ENCODE measurements at regions not wholly inside any gene's neighbourhood (a gene's known extent, or its start where the extent isn't known, plus 50 kb on each side); places are given as distances from the start of the nearest gene placed in this dataset.

DNA sequence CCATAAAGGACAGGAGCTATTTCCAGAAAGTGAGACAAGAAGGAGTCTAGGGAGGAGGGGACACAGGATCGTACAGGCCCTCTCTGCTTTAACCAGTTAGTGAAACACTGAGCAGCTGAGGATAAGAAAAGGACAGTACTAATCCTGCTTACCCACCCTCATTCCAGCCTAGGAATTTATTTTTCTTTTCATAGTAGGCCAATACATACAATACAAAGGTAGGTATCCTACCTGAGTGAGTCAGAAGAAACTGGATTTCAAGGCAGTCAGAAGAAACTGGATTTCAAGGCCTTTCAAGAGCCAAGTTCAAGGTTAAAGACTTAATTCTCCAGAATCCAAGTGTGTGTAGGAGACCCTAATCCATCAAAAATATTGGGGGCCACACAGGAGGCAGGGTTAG lies 65.3 kb downstream of the EOMES start:
- Histone ChIP-seq H3K36me3 (no peaks in the 10 kb centered on the region), H3K4me3 (no peak overlapping the region), H3K27me3 (replicated peaks; ENCODE audit: insufficient read depth) (no peaks in the 10 kb centered on the region), H3K9me3 (no peaks in the 10 kb centered on the region), H3K27ac (no peak overlapping the region), H3K4me1 (replicated peaks) (no peaks in the 10 kb centered on the region)
- no peak for DNase-seq (ENCODE audit: low spot score)
- intact Hi-C loops (cut with DNase I), result no loop called here
- WGBS, result 78% methylated on average over 1 of the region's 1 CpG
- TF ChIP-seq POLR2AphosphoS5 (IDR thresholded peaks at IDR 0.05) (no peak), POLR2A (IDR thresholded peaks at IDR 0.05) (no peak)
- TF ChIP-seq, protein P1, sequence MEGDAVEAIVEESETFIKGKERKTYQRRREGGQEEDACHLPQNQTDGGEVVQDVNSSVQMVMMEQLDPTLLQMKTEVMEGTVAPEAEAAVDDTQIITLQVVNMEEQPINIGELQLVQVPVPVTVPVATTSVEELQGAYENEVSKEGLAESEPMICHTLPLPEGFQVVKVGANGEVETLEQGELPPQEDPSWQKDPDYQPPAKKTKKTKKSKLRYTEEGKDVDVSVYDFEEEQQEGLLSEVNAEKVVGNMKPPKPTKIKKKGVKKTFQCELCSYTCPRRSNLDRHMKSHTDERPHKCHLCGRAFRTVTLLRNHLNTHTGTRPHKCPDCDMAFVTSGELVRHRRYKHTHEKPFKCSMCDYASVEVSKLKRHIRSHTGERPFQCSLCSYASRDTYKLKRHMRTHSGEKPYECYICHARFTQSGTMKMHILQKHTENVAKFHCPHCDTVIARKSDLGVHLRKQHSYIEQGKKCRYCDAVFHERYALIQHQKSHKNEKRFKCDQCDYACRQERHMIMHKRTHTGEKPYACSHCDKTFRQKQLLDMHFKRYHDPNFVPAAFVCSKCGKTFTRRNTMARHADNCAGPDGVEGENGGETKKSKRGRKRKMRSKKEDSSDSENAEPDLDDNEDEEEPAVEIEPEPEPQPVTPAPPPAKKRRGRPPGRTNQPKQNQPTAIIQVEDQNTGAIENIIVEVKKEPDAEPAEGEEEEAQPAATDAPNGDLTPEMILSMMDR (IDR thresholded peaks at IDR 0.05), result no peak

DNA sequence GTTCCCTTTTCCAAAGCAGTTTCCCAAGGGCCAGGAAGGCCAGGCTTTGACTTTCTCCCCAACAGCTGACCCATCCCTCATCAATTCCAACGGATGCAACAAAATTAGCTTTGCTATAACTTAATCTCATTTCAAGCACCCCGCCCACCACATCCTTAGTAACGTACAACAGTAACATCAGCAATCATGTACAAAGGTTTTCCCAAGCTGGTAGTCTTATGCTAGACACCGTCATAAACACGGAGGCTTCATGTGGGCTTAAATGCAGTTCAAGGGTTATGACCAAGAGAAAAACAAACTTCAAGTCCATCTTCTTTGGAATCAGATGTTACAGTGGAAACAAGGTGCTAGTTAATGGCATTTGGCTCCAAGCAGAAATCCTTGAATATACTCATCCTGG lies 66.6 kb downstream of the EOMES start:
- no peak for DNase-seq (ENCODE audit: low spot score)
- Histone ChIP-seq H3K4me3 (no peak overlapping the region), H3K27ac (no peak overlapping the region), H3K36me3 (no peaks in the 10 kb centered on the region), H3K4me1 (replicated peaks) (no peaks in the 10 kb centered on the region), H3K9me3 (no peaks in the 10 kb centered on the region), H3K27me3 (replicated peaks; ENCODE audit: insufficient read depth) (no peaks in the 10 kb centered on the region)
- TF ChIP-seq POLR2A (IDR thresholded peaks at IDR 0.05), result no peak
- TF ChIP-seq, protein P1 (IDR thresholded peaks at IDR 0.05), result no peak
- TF ChIP-seq POLR2AphosphoS5 (IDR thresholded peaks at IDR 0.05), result no peak
- intact Hi-C loops (cut with DNase I), result no loop called here
- WGBS, result 95% methylated on average over 5 of the region's 5 CpGs

DNA sequence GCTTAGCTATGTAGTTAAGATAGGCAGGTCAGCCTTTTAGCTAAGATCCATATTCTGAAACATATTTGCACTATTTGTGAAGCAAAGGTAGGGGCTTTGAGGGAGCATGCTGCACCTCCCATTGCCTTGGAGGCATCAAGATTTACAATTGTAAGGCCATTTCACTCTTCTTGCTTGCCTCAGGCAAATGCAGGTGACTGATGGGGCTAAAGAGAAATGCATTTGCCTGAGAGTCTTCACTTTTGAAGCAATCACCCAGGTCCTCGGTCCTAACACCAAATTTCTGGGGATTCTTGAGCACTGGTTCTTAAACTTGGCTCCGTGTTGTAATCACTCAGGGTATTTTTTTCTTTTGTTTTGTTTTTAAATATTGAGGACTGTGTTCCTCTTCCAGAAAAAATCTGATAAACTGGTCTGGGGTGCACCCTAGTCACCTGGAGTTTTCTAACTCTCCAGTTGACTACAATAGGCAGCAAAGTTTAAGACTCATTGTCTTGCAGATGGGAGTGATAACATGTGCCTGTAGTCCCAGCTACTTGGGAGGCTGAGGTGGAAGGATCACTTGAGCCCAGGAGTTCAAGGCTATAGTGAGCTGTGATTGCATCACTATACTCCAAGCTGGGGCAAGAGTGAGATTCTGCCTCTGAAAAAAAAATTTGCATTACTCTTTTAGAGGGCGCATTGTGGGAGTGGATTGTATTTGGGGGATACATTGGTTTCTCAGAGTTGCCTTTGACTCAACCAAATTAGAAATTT lies 68.1 kb downstream of the EOMES start:
- DNase-seq (ENCODE audit: low spot score), result no peak
- intact Hi-C loops (cut with DNase I), result no loop called here
- 92% methylated on average over 3 of the region's 3 CpGs for WGBS
- no peaks in the 10 kb centered on the region for H3K4me1 ChIP-seq (replicated peaks)
- no peaks in the 10 kb centered on the region for H3K9me3 ChIP-seq
- no peaks in the 10 kb centered on the region for H3K36me3 ChIP-seq
- H3K27me3 ChIP-seq (replicated peaks; ENCODE audit: insufficient read depth), result no peaks in the 10 kb centered on the region
- H3K4me3 ChIP-seq, result no peak overlapping the region
- TF ChIP-seq, protein P1 (IDR thresholded peaks at IDR 0.05), result no peak
- TF ChIP-seq POLR2AphosphoS5 (IDR thresholded peaks at IDR 0.05) (no peak), POLR2A (IDR thresholded peaks at IDR 0.05) (no peak)
- no peak overlapping the region for H3K27ac ChIP-seq

DNA sequence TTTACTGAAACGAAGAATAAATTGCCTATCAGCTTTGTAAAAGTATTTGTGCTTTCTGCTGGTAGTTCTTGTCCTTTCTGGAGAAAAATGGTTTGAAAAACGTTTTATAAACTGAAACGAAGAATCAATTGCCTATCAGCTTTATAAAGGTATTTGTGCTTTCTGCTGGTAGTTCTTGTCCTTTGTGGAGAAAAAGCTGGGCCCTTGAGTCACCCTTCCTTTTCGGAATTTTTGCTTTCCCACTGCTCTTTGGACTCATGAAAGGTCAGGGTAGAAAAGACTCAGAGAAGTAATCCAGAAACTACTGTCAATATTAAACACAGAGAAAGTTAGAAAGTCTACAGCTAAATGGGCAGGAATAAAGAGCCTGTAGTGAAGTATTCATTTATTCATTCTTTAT lies 72.8 kb downstream of the EOMES start:
- Histone ChIP-seq H3K4me1 (replicated peaks) (no peaks in the 10 kb centered on the region), H3K9me3 (no peaks in the 10 kb centered on the region), H3K36me3 (no peaks in the 10 kb centered on the region), H3K4me3 (no peak overlapping the region), H3K27ac (no peak overlapping the region), H3K27me3 (replicated peaks; ENCODE audit: insufficient read depth) (no peaks in the 10 kb centered on the region)
- TF ChIP-seq, protein P1 (IDR thresholded peaks at IDR 0.05), result no peak
- TF ChIP-seq POLR2AphosphoS5 (IDR thresholded peaks at IDR 0.05) (no peak), POLR2A (IDR thresholded peaks at IDR 0.05) (no peak)
- WGBS, result 83% methylated on average over 4 of the region's 4 CpGs
- DNase-seq (ENCODE audit: low spot score), result no peak
- intact Hi-C loops (cut with DNase I), result no loop called here

DNA sequence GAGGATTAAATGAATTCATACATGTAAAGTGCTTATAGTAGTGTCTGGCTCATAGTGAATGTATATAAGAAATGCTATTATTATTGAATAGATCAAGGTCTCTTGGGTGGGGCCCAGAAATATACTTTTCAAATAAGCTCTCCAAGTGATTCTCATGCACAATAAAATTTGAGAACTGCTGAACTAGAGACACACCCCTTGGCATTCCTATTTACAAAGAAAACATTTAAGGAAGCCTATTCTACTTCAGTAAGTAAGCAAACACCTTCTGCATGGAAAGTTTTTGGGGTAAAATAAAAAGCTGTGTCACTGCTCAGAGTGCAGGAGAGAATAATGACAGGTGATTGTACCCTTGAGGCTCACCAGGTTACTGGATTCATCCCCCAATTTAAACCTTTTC lies 75.2 kb downstream of the EOMES start:
- no peak overlapping the region for H3K27ac ChIP-seq

More for the DNA sequence above, 75.2 kb downstream of the EOMES start:
- H3K27me3 ChIP-seq (replicated peaks; ENCODE audit: insufficient read depth), result no peaks in the 10 kb centered on the region
- intact Hi-C loops (cut with DNase I), result no loop called here
- no peak for TF ChIP-seq POLR2A (IDR thresholded peaks at IDR 0.05)
- TF ChIP-seq, protein P1 (IDR thresholded peaks at IDR 0.05), result no peak
- no peak for TF ChIP-seq POLR2AphosphoS5 (IDR thresholded peaks at IDR 0.05)
- no peak for DNase-seq (ENCODE audit: low spot score)
- no peaks in the 10 kb centered on the region for H3K4me1 ChIP-seq (replicated peaks)
- no peaks in the 10 kb centered on the region for H3K9me3 ChIP-seq
- H3K36me3 ChIP-seq, result no peaks in the 10 kb centered on the region
- H3K4me3 ChIP-seq, result no peak overlapping the region
